Sigmoid colon (tissue), 4 donors: ENCODE measurements at regions not wholly inside any gene's neighbourhood (a gene's known extent, or its start where the extent isn't known, plus 50 kb on each side); places are given as distances from the start of the nearest gene placed in this dataset.

Source experiments
- POLR2A ChIP-seq, 2 donors: fragments of 450-650 bp; IDR thresholded peaks; one replicate each; pipeline ENCODE4 v1.6.1; 2016; ENCODE audit warnings: antibody characterized with exemption in 2 of 2, mild to moderate bottlenecking in 2 of 2, moderate library complexity in 2 of 2
- POLR2AphosphoS5 ChIP-seq, 4 donors: sonication (generic); formaldehyde crosslinking; IDR thresholded peaks; one replicate each; pipeline ENCODE4 v1.6.1; 2017; ENCODE audit warnings: antibody characterized with exemption in 4 of 4

DNA sequence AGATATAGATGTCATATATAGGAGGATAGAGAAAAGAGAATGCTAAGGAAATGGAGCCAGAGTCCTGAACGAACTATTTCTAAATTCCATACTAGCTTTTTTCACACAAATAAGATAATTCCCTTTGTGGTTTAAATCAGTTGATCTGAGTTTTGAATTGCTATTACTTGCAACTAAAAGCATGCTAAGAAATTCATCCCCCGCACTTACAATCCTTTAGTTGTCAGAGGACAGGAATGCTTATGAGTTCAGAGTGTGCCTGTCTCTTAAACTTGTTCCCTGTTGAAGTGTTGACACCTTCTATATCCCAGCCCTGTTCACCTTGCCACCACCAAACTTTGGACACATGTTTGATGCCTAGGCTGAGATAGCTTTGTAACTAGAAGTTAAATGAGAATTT is 406.2 kb downstream of the METTL15 start:
- TF ChIP-seq POLR2A (IDR thresholded peaks at IDR 0.05) (no peak), POLR2AphosphoS5 (IDR thresholded peaks at IDR 0.05) (no peak)
